BJ (cell line): ENCODE measurements at regions not wholly inside any gene's neighbourhood (a gene's known extent, or its start where the extent isn't known, plus 50 kb on each side); places are given as distances from the start of the nearest gene placed in this dataset.
"Not testable (repeated sequence)": the region's sequence is repeated elsewhere in the genome, so short reads cannot be mapped to it uniquely, and the experiment has no call there.

Experiments used
- CTCF ChIA-PET: fragments of 350-600 bp; formaldehyde crosslinking; extraction: SDS; loops from one replicate; lab custom pipeline; 2021; ENCODE audit warnings: antibody characterized with exemption, inconsistent platforms; lab: Yijun Ruan, JAX
- POLR2A ChIA-PET: fragments of 300-600 bp; sonication (Branson Sonifier 250); formaldehyde crosslinking; extraction: SDS; loops from one replicate; lab custom pipeline; 2021; ENCODE audit warnings: antibody characterized with exemption; lab: Charles Lee
- DNase-seq: peaks from one replicate; pipeline ENCODE4 v3.0.0-alpha.2; 2011; ENCODE audit warnings: low read depth
- H3K27me3 ChIP-seq: 2 replicates; pipeline ENCODE4 v1.6.0; 2011; ENCODE audit warnings: low read length; ENCODE audit not compliant: control insufficient read depth, insufficient read depth
- H3K36me3 ChIP-seq: 2 replicates; pipeline ENCODE4 v1.5.1; 2011; ENCODE audit warnings: low read length; ENCODE audit not compliant: control insufficient read depth, insufficient read depth
- H3K4me3 ChIP-seq: 2 replicates; pipeline ENCODE4 v1.5.1; 2011; ENCODE audit warnings: low read depth, mild to moderate bottlenecking, control low read depth, low read length
- CTCF ChIP-seq: IDR thresholded peaks from 2 replicates; pipeline ENCODE4 v1.5.1; 2011; ENCODE audit warnings: low read depth, mild to moderate bottlenecking, control low read depth, inconsistent platforms, low read length, moderate library complexity; ENCODE audit not compliant: insufficient read depth

GRCh38 chr2:186426153-186427016 is 59.7 kb upstream of the ZC3H15 start:
- Histone ChIP-seq H3K27me3 (no peaks in the 10 kb centered on the region), H3K4me3 (no peak overlapping the region), H3K36me3 (no peaks in the 10 kb centered on the region)
- POLR2A ChIA-PET = no interaction called here
- no peak for DNase-seq
- TF ChIP-seq CTCF = no peak
- CTCF ChIA-PET = interaction anchor here (0.6 kb wide), 1 partner anchor 10 kb away, joined by 3 read pairs; no protein-coding TSS in a partner anchor

GRCh38 chr2:186427017-186427350 is 59.1 kb upstream of the ZC3H15 start:
- CTCF ChIA-PET, H3K36me3 ChIP-seq, POLR2A ChIA-PET, H3K27me3 ChIP-seq, DNase-seq, H3K4me3 ChIP-seq: not testable (repeated sequence)

DNA sequence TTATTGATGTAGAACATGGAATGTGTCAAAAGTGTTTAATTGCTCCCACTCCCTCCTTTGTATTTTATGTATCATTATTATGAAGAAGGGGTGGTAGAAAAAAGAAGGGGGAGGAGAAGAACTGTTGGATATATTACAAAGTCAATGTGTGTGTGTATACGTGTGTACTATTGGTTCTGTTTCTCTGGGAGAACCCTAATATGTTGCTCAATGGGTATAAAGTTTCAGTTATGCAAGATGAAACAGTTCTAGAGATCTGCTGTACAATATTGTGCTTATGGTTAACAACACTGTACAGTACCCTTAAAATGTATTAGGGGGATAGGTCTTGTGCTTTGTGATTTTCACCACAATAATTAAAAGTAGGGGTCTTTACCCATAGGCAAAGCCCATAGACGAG is 58.1 kb upstream of the ZC3H15 start:
- no peak for DNase-seq
- POLR2A ChIA-PET = no interaction called here
- no peaks in the 10 kb centered on the region for H3K36me3 ChIP-seq
- CTCF ChIA-PET = no interaction called here
- no peaks in the 10 kb centered on the region for H3K27me3 ChIP-seq
- no peak for TF ChIP-seq CTCF
- H3K4me3 ChIP-seq = no peak overlapping the region

- ChIA-PET POLR2A (no interaction called here), CTCF (no interaction called here)
- TF ChIP-seq CTCF = no peak
- no peaks in the 10 kb centered on the region for H3K36me3 ChIP-seq
- no peaks in the 10 kb centered on the region for H3K27me3 ChIP-seq
- no peak for DNase-seq
- H3K4me3 ChIP-seq = no peak overlapping the region
Observed at GRCh38 chr2:186429104-186429503, 57.0 kb upstream of the ZC3H15 start.

GRCh38 chr2:186431306-186431705 is 54.8 kb upstream of the ZC3H15 start:
- no peak for DNase-seq
- POLR2A ChIA-PET = no interaction called here
- no peaks in the 10 kb centered on the region for H3K27me3 ChIP-seq
- CTCF ChIA-PET = no interaction called here
- no peak for TF ChIP-seq CTCF
- H3K4me3 ChIP-seq = no peak overlapping the region
- no peaks in the 10 kb centered on the region for H3K36me3 ChIP-seq

DNA sequence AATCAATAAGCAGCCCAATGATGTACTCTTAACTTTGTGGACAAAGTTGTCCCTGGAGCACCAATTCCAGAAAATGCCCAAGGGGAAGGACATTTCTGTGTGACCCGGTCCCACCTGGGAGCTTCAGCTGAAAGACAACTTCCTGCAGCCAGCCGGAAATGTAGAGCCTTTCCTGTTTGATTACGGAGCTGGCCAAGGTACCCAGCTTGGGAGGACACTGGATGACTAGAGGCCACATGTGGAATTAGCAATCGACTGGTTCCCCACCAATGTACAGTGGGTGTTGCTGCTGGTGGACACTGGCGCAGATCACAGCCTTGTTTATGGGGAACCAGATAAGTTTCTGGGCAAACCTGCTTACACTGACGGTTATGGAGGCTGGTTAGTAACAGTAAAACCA is 53.0 kb upstream of the ZC3H15 start:
- no peaks in the 10 kb centered on the region for H3K27me3 ChIP-seq
- no peak for TF ChIP-seq CTCF
- CTCF ChIA-PET = no interaction called here
- DNase-seq = no peak
- H3K36me3 ChIP-seq = no peaks in the 10 kb centered on the region
- POLR2A ChIA-PET = no interaction called here
- no peak overlapping the region for H3K4me3 ChIP-seq
